GM12891 (cell line): ENCODE measurements at regions not wholly inside any gene's neighbourhood (a gene's known extent, or its start where the extent isn't known, plus 50 kb on each side); places are given as distances from the start of the nearest gene placed in this dataset.

Experiments
- POLR2A ChIP-seq: IDR thresholded peaks from 2 replicates; pipeline ENCODE4 v1.6.1; 2011; ENCODE audit warnings: low read depth, low read length, control low read depth
- POLR2AphosphoS5 ChIP-seq: IDR thresholded peaks from 2 replicates; pipeline ENCODE4 v1.6.1; 2011; ENCODE audit warnings: low read depth, low read length, control low read depth
- SPI1 ChIP-seq: IDR thresholded peaks from 2 replicates; pipeline ENCODE4 v1.6.1; 2011; ENCODE audit warnings: low read depth, low read length, control low read depth
- TAF1 ChIP-seq: IDR thresholded peaks from 2 replicates; pipeline ENCODE4 v1.6.1; 2011; ENCODE audit warnings: low read depth, low read length, control low read depth

DNA sequence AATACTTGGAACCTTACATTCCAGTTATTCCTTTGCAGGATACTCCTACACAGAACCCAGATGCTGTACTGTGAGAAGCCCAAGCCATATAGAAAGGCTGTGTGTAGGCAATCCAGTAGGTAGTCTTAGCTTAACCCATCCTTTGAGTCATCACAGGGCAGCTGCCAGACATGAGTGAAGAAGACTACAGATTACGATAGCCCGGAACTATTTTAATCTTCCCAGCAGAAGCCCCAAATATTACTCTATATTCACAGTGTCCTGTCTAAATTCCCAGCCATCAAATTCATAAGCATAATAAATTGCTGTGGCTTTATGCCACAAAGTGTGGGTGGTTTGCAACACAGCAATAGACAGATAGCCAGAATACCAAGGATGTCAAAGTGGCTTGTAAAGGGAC is 474.1 kb upstream of the STEAP1 start:
- TF ChIP-seq POLR2A (no peak), TAF1 (no peak), POLR2AphosphoS5 (no peak), SPI1 (no peak)
